SK-N-SH (cell line): ENCODE measurements at regions not wholly inside any gene's neighbourhood (a gene's known extent, or its start where the extent isn't known, plus 50 kb on each side); places are given as distances from the start of the nearest gene placed in this dataset.

Experiments
- CTCF ChIA-PET: fragments of 300-600, 350-600 bp; formaldehyde crosslinking; extraction: SDS; loops from one replicate; lab custom pipeline; 2021; lab: Yijun Ruan, JAX
- POLR2A ChIA-PET: fragments of 350-600 bp; sonication (Branson Sonifier 250); formaldehyde crosslinking; extraction: SDS; loops from one replicate; lab custom pipeline; 2020; ENCODE audit warnings: antibody characterized with exemption, inconsistent platforms; lab: Yijun Ruan, JAX
- DNase-seq: peaks from one replicate; pipeline ENCODE4 v3.0.0; 2012
- H2AFZ ChIP-seq: fragments of 200-600 bp; sonication (generic); 2 replicates; pipeline ENCODE4 v1.8.1; 2016; ENCODE audit warnings: antibody characterized with exemption, mild to moderate bottlenecking, low read depth
- H3F3A ChIP-seq: fragments of 200-600 bp; sonication (generic); replicated peaks from 2 replicates; pipeline ENCODE3; 2016; ENCODE audit warnings: antibody characterized with exemption, mild to moderate bottlenecking; ENCODE audit not compliant: insufficient read depth
- H3K27ac ChIP-seq, 2 experiments: fragments of 200-500 bp in 1 of 2; fragments of 200-600 bp in 1 of 2; sonication (Bioruptor generic) in 1 of 2; sonication (generic), shearing (Covaris generic) in 1 of 2; 2 replicates each; pipeline versions ENCODE4 v1.5.1 to v1.6.1; 2014 to 2016; ENCODE audit warnings: low read depth in 2 of 2, inconsistent platforms in 1 of 2, low read length in 1 of 2, mild to moderate bottlenecking in 1 of 2, mixed read lengths in 1 of 2
- H3K27me3 ChIP-seq: fragments of 200-600 bp; sonication (generic), shearing (Covaris generic); 2 replicates; pipeline ENCODE4 v1.6.1; 2016; ENCODE audit warnings: mixed run types; ENCODE audit not compliant: insufficient read depth
- H3K36me3 ChIP-seq, 2 experiments: fragments of 200-500 bp in 1 of 2; fragments of 200-600 bp in 1 of 2; sonication (Bioruptor generic) in 1 of 2; sonication (generic) in 1 of 2; replicated peaks in 1 of 2; 2 replicates each; pipeline versions ENCODE3 to v1.5.1; 2014 to 2016; ENCODE audit warnings: low read length in 1 of 2, mild to moderate bottlenecking in 1 of 2; ENCODE audit not compliant: insufficient read depth in 2 of 2, control insufficient read depth in 1 of 2
- H3K4me1 ChIP-seq, 2 experiments: fragments of 200-500 bp in 1 of 2; fragments of 200-600 bp in 1 of 2; sonication (Bioruptor generic) in 1 of 2; sonication (generic), shearing (Covaris generic) in 1 of 2; 2 replicates each; pipeline versions ENCODE4 v1.5.1 to v1.6.1; 2014 to 2016; ENCODE audit warnings: low read depth in 1 of 2, low read length in 1 of 2, mixed run types in 1 of 2; ENCODE audit not compliant: insufficient read depth in 2 of 2, control insufficient read depth in 1 of 2
- H3K4me2 ChIP-seq: fragments of 200-600 bp; sonication (generic), shearing (Covaris generic); 2 replicates; pipeline ENCODE4 v1.6.1; 2017; ENCODE audit warnings: mixed run types
- H3K4me3 ChIP-seq, 2 experiments: fragments of 200-500 bp in 1 of 2; fragments of 200-600 bp in 1 of 2; sonication (Bioruptor generic) in 1 of 2; sonication (generic), shearing (Covaris generic) in 1 of 2; 2 replicates each; pipeline versions ENCODE4 v1.5.1 to v1.8.1; 2014 to 2016; ENCODE audit warnings: low read depth in 2 of 2, inconsistent platforms in 1 of 2, low read length in 1 of 2, mild to moderate bottlenecking in 1 of 2, mixed read lengths in 1 of 2, moderate library complexity in 1 of 2
- H3K79me2 ChIP-seq: fragments of 200-600 bp; sonication (generic); 2 replicates; pipeline ENCODE4 v1.8.1; 2017; ENCODE audit warnings: mild to moderate bottlenecking; ENCODE audit not compliant: insufficient read depth
- H3K9ac ChIP-seq: fragments of 200-600 bp; sonication (generic); 2 replicates; pipeline ENCODE4 v1.6.1; 2017; ENCODE audit warnings: mixed run types
- H3K9me2 ChIP-seq: fragments of 200-600 bp; sonication (generic); 2 replicates; pipeline ENCODE4 v1.6.1; 2017; ENCODE audit warnings: mixed run types
- H3K9me3 ChIP-seq: fragments of 200-600 bp; sonication (generic); 2 replicates; pipeline ENCODE4 v1.6.1; 2017; ENCODE audit warnings: mixed run types, mild to moderate bottlenecking, moderate library complexity
- H4K20me1 ChIP-seq: fragments of 200-600 bp; sonication (generic); 2 replicates; pipeline ENCODE4 v1.6.1; 2017; ENCODE audit warnings: mild to moderate bottlenecking, mixed run types; ENCODE audit not compliant: insufficient read depth
- CHD2 ChIP-seq: fragments of 150-350 bp; IDR thresholded peaks from 2 replicates; pipeline ENCODE4 v1.6.1; 2018; ENCODE audit warnings: low read length; ENCODE audit not compliant: partially characterized antibody
- CTCF ChIP-seq: fragments of 200-600 bp; sonication (generic); IDR thresholded peaks from 2 replicates; pipeline ENCODE4 v1.6.1; 2017; ENCODE audit warnings: antibody characterized with exemption, mild to moderate bottlenecking, moderate library complexity
- GABPA ChIP-seq: IDR thresholded peaks from 2 replicates; pipeline ENCODE4 v1.4.0; 2012; ENCODE audit warnings: low read depth, mild to moderate bottlenecking
- MAX ChIP-seq: IDR thresholded peaks from 2 replicates; pipeline ENCODE4 v1.4.0; 2012; ENCODE audit warnings: low read depth
- RAD21 ChIP-seq: IDR thresholded peaks from 2 replicates; pipeline ENCODE4 v1.6.1; 2012; ENCODE audit warnings: mild to moderate bottlenecking, low read length
- SIN3A ChIP-seq: IDR thresholded peaks from 2 replicates; pipeline ENCODE4 v1.6.1; 2012; ENCODE audit warnings: low read depth, mild to moderate bottlenecking, low read length, moderate library complexity, borderline replicate concordance
- SMC3 ChIP-seq: IDR thresholded peaks from 2 replicates; pipeline ENCODE4 v1.6.1; 2012; ENCODE audit warnings: low read depth, low read length, improper control_type of control experiment
- TAF1 ChIP-seq: IDR thresholded peaks from 2 replicates; pipeline ENCODE4 v1.6.1; 2012; ENCODE audit warnings: low read depth, mild to moderate bottlenecking, low read length, moderate library complexity, borderline replicate concordance
- YY1 ChIP-seq: IDR thresholded peaks from 2 replicates; pipeline ENCODE4 v1.4.0; 2012; ENCODE audit warnings: low read depth, mild to moderate bottlenecking
- ZBTB33 ChIP-seq: IDR thresholded peaks from 2 replicates; pipeline ENCODE4 v1.4.0; 2012; ENCODE audit warnings: low read depth, borderline replicate concordance
- WGBS: methylation state at CpG from one replicate; pipeline ENCODE4 v1.1.6; 2017; ENCODE audit warnings: low lambda C conversion rate; 5-methylcytosine and 5-hydroxymethylcytosine counted together

DNA sequence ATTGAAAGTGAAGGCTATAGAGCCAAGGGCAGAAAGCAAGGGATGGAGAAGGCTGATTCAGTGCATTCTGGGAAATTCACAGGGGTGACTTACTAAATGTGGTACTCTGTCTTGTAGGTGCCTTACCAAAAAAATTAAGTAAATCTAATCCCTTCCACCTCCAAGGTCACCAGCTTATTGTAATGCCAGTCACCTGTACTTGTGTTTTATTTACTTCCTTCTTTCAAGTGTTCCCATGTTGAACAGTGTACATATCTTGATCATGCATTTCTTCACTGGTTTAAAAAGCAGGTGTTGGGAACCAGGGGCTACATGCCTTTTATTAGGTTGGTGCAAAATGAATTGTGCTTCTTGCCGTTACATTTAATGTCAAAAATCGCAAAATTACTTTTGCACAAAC, 137.0 kb upstream of the ARHGAP28 start:
- 85% methylated on average over 2 of the region's 2 CpGs for WGBS
- POLR2A ChIA-PET, result no interaction called here
- no peak for DNase-seq

More for the DNA sequence above, 137.0 kb upstream of the ARHGAP28 start:
- no peak overlapping the region for H3K9ac ChIP-seq
- H2AFZ ChIP-seq, result no peak overlapping the region
- no peak overlapping the region for H3K27ac ChIP-seq
- no peaks in the 10 kb centered on the region for H3K79me2 ChIP-seq
- no peaks in the 10 kb centered on the region for H3K27me3 ChIP-seq
- H3K4me1 ChIP-seq, result peaks cover 0 to 11% of the 10 kb centered on the region in 2 experiments; a peak in 2 of 4 replicates
- peaks cover 9% of the 10 kb centered on the region for H3F3A ChIP-seq
- H3K9me2 ChIP-seq, result no peaks in the 10 kb centered on the region
- no peak overlapping the region; a peak in 1 of 4 replicates for H3K4me3 ChIP-seq
- H4K20me1 ChIP-seq, result no peaks in the 10 kb centered on the region
- H3K36me3 ChIP-seq, result no peaks in the 10 kb centered on the region
- no peaks in the 10 kb centered on the region for H3K9me3 ChIP-seq
- no peak overlapping the region for H3K4me2 ChIP-seq
- TF ChIP-seq SIN3A (no peak), CTCF (no peak), MAX (no peak), RAD21 (no peak), ZBTB33 (no peak), YY1 (no peak), GABPA (no peak), SMC3 (no peak), CHD2 (no peak), TAF1 (no peak)
- CTCF ChIA-PET, result no interaction called here
